ENCODE measurements at regions not wholly inside any gene's neighbourhood (a gene's known extent, or its start where the extent isn't known, plus 50 kb on each side); places are given as distances from the start of the nearest gene placed in this dataset.
"Not testable (repeated sequence)": the region's sequence is repeated elsewhere in the genome, so short reads cannot be mapped to it uniquely, and the experiment has no call there.

GRCh38 chr13:95404141-95404882 lies 103.1 kb upstream of the ABCC4 start:
- peak; percentile 79 for DNase-seq (ENCODE audit: low read depth)
- H3K4me3 ChIP-seq (ENCODE audit: low read depth, low read length): peak overlapping the region; percentile 54
- peak; percentile 95 for TF ChIP-seq CTCF (IDR thresholded peaks at IDR 0.05; ENCODE audit: insufficient read depth, low read depth, low read length)

DNA sequence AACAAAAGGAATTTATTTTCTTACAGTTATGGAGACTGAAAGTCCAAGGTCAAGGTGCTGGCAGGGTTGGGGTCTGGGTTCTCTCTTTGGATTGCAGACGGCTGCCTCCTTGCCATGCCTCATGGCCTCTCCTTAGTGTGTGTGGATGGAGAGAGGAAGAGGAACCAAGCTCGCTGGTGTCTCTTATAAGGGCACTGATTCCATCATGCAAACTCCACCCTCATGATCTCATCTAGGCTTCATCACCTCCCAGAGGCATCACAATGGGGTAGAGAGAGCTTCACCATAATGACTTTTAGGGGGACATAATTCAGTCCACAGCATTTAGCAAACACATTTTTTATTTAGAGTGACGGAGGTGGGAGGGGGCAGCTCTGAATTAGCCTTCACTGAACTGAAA lies 104.9 kb upstream of the ABCC4 start:
- H3K4me3 ChIP-seq (ENCODE audit: low read depth, low read length): no peak overlapping the region
- DNase-seq (ENCODE audit: low read depth): no peak
- no peak for TF ChIP-seq CTCF (IDR thresholded peaks at IDR 0.05; ENCODE audit: insufficient read depth, low read depth, low read length)

DNA sequence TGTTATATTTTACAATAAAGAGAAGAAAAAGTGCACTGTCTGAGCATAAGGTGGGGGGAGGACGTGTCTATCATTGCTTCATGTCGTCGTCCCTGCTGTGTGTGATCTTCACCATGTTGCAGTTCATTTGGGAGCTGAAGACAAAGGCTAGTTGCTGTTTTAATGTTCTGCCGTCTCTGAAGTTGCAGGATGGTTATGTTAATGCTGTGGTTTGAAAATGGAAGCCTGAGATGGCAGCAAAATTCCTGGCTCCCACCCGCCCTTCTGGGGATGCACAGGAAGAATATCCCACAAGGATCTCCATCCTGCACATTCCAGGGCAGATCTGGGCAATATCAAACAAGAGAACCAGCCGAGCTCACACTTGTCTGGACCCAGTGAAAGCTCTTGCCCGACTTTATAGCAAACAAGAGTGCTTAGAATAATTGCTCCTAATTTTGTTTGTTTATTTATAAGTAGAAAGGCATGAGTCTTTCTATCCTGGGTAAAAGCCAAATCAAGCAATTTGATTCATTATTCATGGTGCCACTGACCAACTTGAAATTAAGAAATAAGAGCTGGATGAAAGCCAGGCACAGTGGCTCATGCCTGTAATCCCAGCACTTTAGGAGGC lies 110.3 kb upstream of the ABCC4 start:
- no peak overlapping the region for H3K4me3 ChIP-seq (ENCODE audit: low read depth, low read length)
- DNase-seq (ENCODE audit: low read depth): peak; percentile 29
- TF ChIP-seq CTCF (IDR thresholded peaks at IDR 0.05; ENCODE audit: insufficient read depth, low read depth, low read length): no peak

DNA sequence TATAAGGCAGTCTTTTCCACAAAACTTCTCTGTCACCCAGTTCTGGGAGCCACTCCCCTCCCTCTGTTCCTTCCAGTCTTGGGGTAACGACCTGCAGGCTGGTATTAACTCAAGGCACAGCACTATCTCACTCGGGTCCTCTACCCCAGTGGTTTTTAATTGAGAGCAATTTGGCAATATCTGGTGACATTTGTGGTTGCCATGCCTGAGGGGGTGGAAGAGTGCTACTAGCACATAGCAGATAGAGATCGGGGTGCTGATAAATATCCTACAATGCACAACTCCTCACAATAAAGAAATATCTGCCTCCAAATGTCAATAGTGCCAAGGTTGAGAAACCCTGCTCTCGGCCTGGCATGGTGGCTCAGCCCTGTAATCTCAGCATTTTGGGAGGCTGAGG lies 117.7 kb upstream of the ABCC4 start:
- H3K4me3 ChIP-seq (ENCODE audit: low read depth, low read length): no peak overlapping the region
- no peak for TF ChIP-seq CTCF (IDR thresholded peaks at IDR 0.05; ENCODE audit: insufficient read depth, low read depth, low read length)
- DNase-seq (ENCODE audit: low read depth): no peak

GRCh38 chr13:95420501-95420900 lies 119.2 kb upstream of the ABCC4 start:
- no peak for DNase-seq (ENCODE audit: low read depth)
- H3K4me3 ChIP-seq (ENCODE audit: low read depth, low read length): no peak overlapping the region
- TF ChIP-seq CTCF (IDR thresholded peaks at IDR 0.05; ENCODE audit: insufficient read depth, low read depth, low read length): no peak

- TF ChIP-seq CTCF (IDR thresholded peaks at IDR 0.05; ENCODE audit: insufficient read depth, low read depth, low read length): no peak
- no peak overlapping the region for H3K4me3 ChIP-seq (ENCODE audit: low read depth, low read length)
- DNase-seq (ENCODE audit: low read depth): peak; percentile 7
Observed at GRCh38 chr13:95426631-95427030, 125.4 kb upstream of the ABCC4 start.

GRCh38 chr13:95430525-95430924 lies 122.0 kb upstream of the CLDN10 start:
- not testable (repeated sequence) for DNase-seq (ENCODE audit: low read depth); H3K4me3 ChIP-seq (ENCODE audit: low read depth, low read length)

All from fibroblast of villous mesenchyme (primary cell).